OCI-LY1 (cell line): ENCODE measurements at regions not wholly inside any gene's neighbourhood (a gene's known extent, or its start where the extent isn't known, plus 50 kb on each side); places are given as distances from the start of the nearest gene placed in this dataset.

Experiments
- H2AFZ ChIP-seq: fragments of 200-600 bp; sonication (generic), shearing (Covaris generic); 2 replicates; pipeline ENCODE4 v1.6.0; 2014; ENCODE audit warnings: antibody characterized with exemption, mild to moderate bottlenecking, low read length
- H3F3A ChIP-seq: fragments of 200-600 bp; sonication (generic), shearing (Covaris generic); 2 replicates; pipeline ENCODE4 v1.6.0; 2014; ENCODE audit warnings: mild to moderate bottlenecking, antibody characterized with exemption, low read length, moderate library complexity; ENCODE audit not compliant: insufficient read depth
- H3K27ac ChIP-seq: fragments of 200-600 bp; sonication (generic); 2 replicates; pipeline ENCODE4 v1.5.1; 2014; ENCODE audit warnings: low read length, mixed run types, mild to moderate bottlenecking, low read depth; ENCODE audit not compliant: poor library complexity, severe bottlenecking
- H3K27me3 ChIP-seq: fragments of 200-600 bp; sonication (generic); 2 replicates; pipeline ENCODE4 v1.6.0; 2014; ENCODE audit warnings: antibody characterized with exemption, mild to moderate bottlenecking, low read length, moderate library complexity; ENCODE audit not compliant: insufficient read depth
- H3K36me3 ChIP-seq: fragments of 200-600 bp; sonication (generic); 2 replicates; pipeline ENCODE4 v1.6.1; 2014; ENCODE audit warnings: mild to moderate bottlenecking, antibody characterized with exemption, low read length, moderate library complexity, mixed read lengths; ENCODE audit not compliant: insufficient read depth
- H3K4me1 ChIP-seq: fragments of 200-600 bp; sonication (generic); 2 replicates; pipeline ENCODE4 v1.5.1; 2014; ENCODE audit warnings: mild to moderate bottlenecking, low read length, moderate library complexity; ENCODE audit not compliant: insufficient read depth, severe bottlenecking
- H3K4me2 ChIP-seq: fragments of 200-600 bp; sonication (generic), shearing (Covaris generic); 2 replicates; pipeline ENCODE4 v1.6.1; 2014; ENCODE audit warnings: low read length
- H3K4me3 ChIP-seq: fragments of 200-600 bp; sonication (generic); 2 replicates; pipeline ENCODE4 v1.5.1; 2014; ENCODE audit warnings: low read length, low read depth, mild to moderate bottlenecking, mixed read lengths; ENCODE audit not compliant: poor library complexity, severe bottlenecking
- H3K79me2 ChIP-seq: fragments of 200-600 bp; shearing (Covaris generic); 2 replicates; pipeline ENCODE4 v1.6.1; 2016; ENCODE audit warnings: mixed run types, low read length, mixed read lengths; ENCODE audit not compliant: insufficient read depth
- H3K9ac ChIP-seq: fragments of 200-600 bp; sonication (generic), shearing (Covaris generic); 2 replicates; pipeline ENCODE4 v1.6.1; 2014; ENCODE audit warnings: mild to moderate bottlenecking, low read length, mixed read lengths
- H3K9me2 ChIP-seq: fragments of 200-600 bp; sonication (generic), shearing (Covaris generic); 2 replicates; pipeline ENCODE4 v1.6.1; 2014; ENCODE audit warnings: low read depth, mild to moderate bottlenecking, low read length, mixed read lengths
- H3K9me3 ChIP-seq: fragments of 200-600 bp; shearing (Covaris generic); 2 replicates; pipeline ENCODE4 v1.6.1; 2014; ENCODE audit warnings: low read length, mixed read lengths
- H4K20me1 ChIP-seq: fragments of 200-600 bp; sonication (generic), shearing (Covaris generic); 2 replicates; pipeline ENCODE4 v1.6.0; 2016; ENCODE audit warnings: mild to moderate bottlenecking, low read length; ENCODE audit not compliant: insufficient read depth
- EZH2 ChIP-seq: fragments of 200-600 bp; sonication (generic), shearing (Covaris generic); IDR thresholded peaks from 2 replicates; pipeline ENCODE4 v1.8.0; 2017; ENCODE audit warnings: borderline replicate concordance, mixed run types, mild to moderate bottlenecking, antibody characterized with exemption, low read length, moderate library complexity, mixed read lengths
- TF ChIP-seq, protein P1 (sequence below): fragments of 200-600 bp; sonication (generic), shearing (Covaris generic); IDR thresholded peaks from 2 replicates; pipeline ENCODE4 v1.5.1; 2017; ENCODE audit warnings: mild to moderate bottlenecking, antibody characterized with exemption, low read length, moderate library complexity, mixed read lengths

DNA sequence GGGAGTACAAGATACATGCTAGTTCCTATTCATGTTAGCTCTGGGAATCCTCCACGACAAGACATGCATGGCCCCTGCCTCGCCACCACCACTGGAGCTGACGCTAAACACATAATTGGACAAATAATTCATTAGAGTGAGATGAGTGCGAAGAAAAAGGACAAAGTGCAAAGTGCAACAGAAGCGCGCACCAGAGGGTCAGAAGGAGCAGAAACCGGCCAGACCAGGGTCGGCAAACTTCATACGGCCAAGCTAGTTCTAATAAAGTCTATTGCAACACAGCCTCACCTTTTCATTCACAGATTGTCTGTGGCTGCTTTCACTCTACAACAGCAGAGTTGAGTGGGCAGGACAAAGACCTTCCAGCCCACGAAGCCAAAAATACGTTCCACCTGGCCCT, 266.1 kb upstream of the KLHL29 start:
- Histone ChIP-seq H4K20me1 (no peaks in the 10 kb centered on the region), H3K9me3 (no peaks in the 10 kb centered on the region), H3K36me3 (no peaks in the 10 kb centered on the region), H3K27me3 (no peaks in the 10 kb centered on the region), H3K79me2 (no peaks in the 10 kb centered on the region), H3K4me1 (no peaks in the 10 kb centered on the region), H3K9me2 (no peaks in the 10 kb centered on the region), H3K9ac (no peak overlapping the region), H3F3A (no peaks in the 10 kb centered on the region), H3K27ac (no peak overlapping the region), H2AFZ (no peak overlapping the region), H3K4me3 (no peak overlapping the region), H3K4me2 (no peak overlapping the region)
- no peak for TF ChIP-seq EZH2
- TF ChIP-seq, protein P1, sequence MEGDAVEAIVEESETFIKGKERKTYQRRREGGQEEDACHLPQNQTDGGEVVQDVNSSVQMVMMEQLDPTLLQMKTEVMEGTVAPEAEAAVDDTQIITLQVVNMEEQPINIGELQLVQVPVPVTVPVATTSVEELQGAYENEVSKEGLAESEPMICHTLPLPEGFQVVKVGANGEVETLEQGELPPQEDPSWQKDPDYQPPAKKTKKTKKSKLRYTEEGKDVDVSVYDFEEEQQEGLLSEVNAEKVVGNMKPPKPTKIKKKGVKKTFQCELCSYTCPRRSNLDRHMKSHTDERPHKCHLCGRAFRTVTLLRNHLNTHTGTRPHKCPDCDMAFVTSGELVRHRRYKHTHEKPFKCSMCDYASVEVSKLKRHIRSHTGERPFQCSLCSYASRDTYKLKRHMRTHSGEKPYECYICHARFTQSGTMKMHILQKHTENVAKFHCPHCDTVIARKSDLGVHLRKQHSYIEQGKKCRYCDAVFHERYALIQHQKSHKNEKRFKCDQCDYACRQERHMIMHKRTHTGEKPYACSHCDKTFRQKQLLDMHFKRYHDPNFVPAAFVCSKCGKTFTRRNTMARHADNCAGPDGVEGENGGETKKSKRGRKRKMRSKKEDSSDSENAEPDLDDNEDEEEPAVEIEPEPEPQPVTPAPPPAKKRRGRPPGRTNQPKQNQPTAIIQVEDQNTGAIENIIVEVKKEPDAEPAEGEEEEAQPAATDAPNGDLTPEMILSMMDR: no peak

DNA sequence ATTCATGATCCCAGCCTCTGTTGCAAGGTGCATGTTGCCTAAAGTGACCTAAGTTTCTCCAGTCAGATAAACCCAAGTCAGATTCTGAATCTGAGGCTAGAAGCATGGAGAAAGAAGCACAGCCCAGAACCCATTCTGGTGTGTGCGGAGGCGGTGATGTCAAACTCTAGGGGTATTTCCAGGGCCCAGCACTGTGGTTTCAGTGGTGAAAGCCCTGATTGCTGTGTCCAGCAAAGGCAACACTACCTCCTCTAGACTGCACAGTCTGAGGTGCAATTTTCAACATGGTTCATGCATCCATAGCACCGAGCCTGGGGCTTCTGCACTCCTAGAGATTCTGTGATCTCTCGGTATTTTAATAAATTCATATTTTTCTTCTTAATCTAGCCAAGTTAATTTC, 264.8 kb upstream of the KLHL29 start:
- H4K20me1 ChIP-seq: no peaks in the 10 kb centered on the region
- no peaks in the 10 kb centered on the region for H3K9me2 ChIP-seq
- no peak overlapping the region for H3K4me3 ChIP-seq
- no peaks in the 10 kb centered on the region for H3F3A ChIP-seq
- no peak overlapping the region for H3K4me2 ChIP-seq
- TF ChIP-seq, protein P1: no peak
- TF ChIP-seq EZH2: no peak
- no peaks in the 10 kb centered on the region for H3K9me3 ChIP-seq
- H2AFZ ChIP-seq: no peak overlapping the region
- no peaks in the 10 kb centered on the region for H3K4me1 ChIP-seq
- no peaks in the 10 kb centered on the region for H3K36me3 ChIP-seq
- H3K27ac ChIP-seq: no peak overlapping the region
- no peaks in the 10 kb centered on the region for H3K27me3 ChIP-seq
- H3K9ac ChIP-seq: no peak overlapping the region
- H3K79me2 ChIP-seq: no peaks in the 10 kb centered on the region

DNA sequence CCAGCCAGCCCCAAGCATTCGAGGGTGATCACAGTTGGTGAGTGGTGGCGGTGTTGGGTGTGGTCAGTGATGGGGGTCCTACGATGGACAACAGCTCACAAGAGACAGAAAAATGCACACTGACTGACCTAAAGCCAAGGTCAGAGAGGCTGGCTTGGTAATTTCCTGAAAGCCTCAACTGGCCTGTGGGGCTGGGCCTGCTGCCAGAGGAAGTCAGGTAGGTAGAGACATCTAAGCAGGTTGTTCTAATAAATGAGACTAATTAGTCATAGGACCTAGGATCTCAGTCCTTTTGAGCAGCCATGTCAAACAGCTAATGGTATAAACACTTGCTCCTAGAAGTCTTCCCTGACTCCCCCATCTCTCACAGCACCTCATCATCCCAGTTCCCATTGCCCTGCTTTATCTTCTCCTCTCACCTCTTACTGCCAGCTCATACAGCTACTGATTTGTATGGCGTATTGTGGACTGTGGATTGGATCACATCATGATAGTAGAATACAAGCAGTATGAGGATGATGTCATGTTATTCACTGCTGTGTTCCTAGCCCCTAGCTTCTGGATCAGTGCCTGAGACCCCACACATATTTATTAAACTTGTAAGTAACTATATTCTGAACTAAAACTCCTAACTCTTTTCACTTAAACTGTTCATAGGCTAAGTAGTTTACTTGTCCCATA, 262.9 kb upstream of the KLHL29 start:
- H3K9ac ChIP-seq: no peak overlapping the region
- no peaks in the 10 kb centered on the region for H3K4me1 ChIP-seq
- no peak overlapping the region for H3K4me3 ChIP-seq
- no peaks in the 10 kb centered on the region for H3K9me3 ChIP-seq
- H3K4me2 ChIP-seq: no peak overlapping the region
- TF ChIP-seq, protein P1: no peak
- no peak for TF ChIP-seq EZH2
- H3K9me2 ChIP-seq: no peaks in the 10 kb centered on the region
- H4K20me1 ChIP-seq: no peaks in the 10 kb centered on the region
- H3K79me2 ChIP-seq: no peaks in the 10 kb centered on the region
- H3K27ac ChIP-seq: no peak overlapping the region
- H3K36me3 ChIP-seq: no peaks in the 10 kb centered on the region
- H3K27me3 ChIP-seq: no peaks in the 10 kb centered on the region
- no peak overlapping the region for H2AFZ ChIP-seq
- H3F3A ChIP-seq: no peaks in the 10 kb centered on the region
